Activated T-helper 9 cell treated with anti-CD3 and anti-CD28 coated beads, Interleukin-2, amount 50 U/mL, for 16 hours (primary cell): ENCODE measurements at regions not wholly inside any gene's neighbourhood (a gene's known extent, or its start where the extent isn't known, plus 50 kb on each side); places are given as distances from the start of the nearest gene placed in this dataset.
"Not testable (repeated sequence)": the region's sequence is repeated elsewhere in the genome, so short reads cannot be mapped to it uniquely, and the experiment has no call there.

Experiments
- DNase-seq: peaks from one replicate; pipeline ENCODE4 v3.0.0-alpha.2; 2020; ENCODE audit warnings: low read depth

DNA sequence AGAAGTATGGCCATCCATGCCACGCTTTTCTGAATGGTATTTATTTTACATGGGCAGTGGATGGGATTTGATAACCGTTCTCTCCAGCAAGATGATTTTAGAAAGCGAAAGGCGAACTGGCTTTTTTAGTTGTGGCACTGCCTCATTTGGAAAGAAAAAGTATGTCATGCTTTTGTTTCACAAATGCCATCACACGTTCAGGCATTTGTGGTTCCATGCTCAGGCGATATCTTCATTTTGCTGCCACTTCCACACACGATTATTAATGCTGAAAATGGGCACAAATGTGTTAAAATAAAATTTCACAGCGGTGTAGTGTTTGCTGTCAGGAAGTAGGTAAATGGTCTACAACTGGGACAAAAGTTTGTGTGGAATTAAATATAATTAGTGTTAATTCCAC, 328.1 kb downstream of the BCL2L11 start:
- not testable (repeated sequence) for DNase-seq

- DNase-seq = not testable (repeated sequence)
Observed at GRCh38 chr2:111450526-111450925, 329.8 kb downstream of the BCL2L11 start.

DNA sequence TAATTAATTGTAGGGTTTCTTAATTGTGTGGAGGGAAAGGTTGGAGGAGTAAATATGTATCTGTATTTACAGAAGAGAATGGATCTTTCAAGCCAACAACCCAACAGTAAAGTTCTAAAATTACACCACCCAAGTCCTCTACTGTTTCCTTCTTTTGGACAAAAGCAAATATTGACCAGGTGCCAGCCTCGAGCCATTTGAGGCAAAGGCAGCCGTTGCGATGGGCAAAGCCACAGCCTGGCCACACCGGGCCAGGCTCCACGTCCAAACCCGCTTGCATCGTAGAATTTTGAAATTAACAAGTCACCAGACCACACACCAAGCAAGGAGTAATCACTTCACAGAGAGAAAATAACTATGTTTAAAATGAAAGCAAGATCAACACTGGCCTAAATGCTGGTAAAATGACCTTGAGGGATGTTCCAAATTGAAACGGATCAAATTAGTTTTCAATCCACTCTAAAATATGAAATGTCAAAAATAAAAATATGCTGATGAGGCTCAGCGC, 331.0 kb downstream of the BCL2L11 start:
- not testable (repeated sequence) for DNase-seq

DNA sequence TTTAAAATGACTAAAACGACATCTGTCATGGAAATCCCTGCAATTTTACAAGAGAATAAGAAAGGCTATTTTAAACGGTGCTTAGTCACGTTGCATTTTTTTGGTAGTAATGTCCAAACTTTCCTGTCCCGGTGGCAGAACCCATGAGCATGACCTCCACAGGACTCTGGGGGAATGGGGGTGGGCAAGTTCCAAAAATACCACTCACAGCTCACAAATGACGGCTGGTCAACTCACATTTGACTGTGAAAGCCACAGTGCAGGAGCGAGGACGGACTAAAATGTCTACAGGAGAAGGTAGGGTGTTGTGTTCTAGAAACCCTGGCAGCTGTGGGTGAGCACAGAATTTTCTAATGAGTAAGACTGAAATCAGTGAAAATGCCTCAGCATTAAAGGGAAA, 331.5 kb downstream of the BCL2L11 start:
- not testable (repeated sequence) for DNase-seq

DNA sequence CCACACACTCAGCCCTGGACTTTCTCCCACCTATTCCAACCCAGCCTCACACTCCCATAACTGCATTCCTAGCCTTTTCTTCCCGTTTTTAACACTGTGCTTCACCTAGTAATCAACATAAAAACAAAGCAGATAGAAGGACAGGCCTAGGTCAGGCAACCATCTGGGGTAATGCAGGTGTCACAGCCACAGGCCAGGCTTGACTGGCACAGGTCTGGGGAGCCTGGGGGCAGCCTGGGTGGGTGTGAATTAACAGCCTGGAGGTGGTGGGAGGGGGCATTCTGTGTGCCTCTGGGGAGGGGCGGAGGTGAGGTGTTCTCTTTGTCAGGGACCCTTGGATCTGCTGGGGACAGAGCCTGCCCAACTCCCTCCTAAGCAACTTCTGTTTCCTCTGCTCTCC, 332.6 kb downstream of the BCL2L11 start:
- DNase-seq = not testable (repeated sequence)

DNA sequence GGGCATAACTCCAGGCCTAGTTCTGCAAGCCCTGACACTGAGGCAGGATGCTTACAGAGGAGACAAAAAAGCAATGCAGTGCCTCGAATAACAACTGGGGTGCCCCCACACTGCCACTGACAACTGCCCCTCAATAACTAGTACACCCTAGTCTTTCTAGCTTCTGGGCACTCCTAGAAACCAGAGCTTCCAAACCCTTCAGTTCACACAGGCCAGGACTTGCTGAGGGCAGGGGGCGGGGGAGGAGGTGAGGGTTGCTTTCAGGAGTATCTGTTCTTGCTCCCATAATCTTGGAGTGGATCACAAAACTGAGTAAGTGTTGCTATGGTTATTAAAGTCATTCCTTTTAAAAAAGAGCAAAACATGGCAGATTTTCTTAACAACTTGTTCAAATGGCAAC, 333.1 kb downstream of the BCL2L11 start:
- not testable (repeated sequence) for DNase-seq

GRCh38 chr2:111454404-111454803, 333.7 kb downstream of the BCL2L11 start:
- DNase-seq = not testable (repeated sequence)

DNA sequence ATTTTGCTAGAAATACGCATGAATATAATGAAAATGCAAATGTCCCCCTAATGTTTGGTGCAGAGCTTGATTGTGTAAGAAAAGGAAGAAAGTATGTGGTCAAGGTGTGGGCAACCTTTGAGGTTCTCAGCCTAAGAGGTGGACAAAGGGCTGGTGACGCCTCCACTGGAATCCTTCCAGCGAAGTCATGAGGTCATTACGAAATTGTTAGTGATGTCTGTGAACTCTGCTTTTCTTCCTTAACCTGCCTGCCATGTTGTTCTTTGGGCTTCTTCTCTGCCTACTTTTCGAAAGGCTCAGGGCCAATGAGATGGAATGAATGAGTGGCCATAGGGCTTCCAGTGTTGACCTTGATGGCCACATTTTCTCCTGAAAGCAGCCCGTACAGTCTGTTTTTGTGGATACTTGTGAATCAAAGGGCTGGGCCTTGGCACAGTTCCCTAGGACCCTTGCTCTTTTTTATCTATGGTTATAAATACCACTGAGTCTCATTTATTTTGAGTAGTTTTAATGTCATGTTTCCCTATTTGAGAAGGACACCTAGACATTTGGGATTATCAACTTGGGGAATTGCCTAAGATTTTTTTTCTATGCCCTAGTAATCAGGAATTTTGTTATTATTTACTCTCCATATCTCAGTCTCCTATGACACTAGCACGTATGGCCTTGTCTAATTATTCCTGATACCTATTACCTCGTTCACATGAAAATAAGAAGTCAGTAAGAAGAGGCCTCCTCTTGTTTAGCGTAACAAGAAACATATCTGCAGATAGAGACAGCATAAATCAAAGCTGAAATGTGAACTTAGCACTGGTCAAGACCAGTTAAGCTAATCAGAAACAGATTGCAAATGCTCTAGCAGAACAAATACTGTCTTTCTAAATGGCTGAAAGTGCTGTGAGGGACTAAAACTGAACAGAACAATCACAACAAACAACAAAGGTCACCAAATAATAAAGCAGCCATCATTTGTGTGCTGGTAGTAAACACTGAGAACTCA, 334.6 kb downstream of the BCL2L11 start:
- DNase-seq = not testable (repeated sequence)

DNA sequence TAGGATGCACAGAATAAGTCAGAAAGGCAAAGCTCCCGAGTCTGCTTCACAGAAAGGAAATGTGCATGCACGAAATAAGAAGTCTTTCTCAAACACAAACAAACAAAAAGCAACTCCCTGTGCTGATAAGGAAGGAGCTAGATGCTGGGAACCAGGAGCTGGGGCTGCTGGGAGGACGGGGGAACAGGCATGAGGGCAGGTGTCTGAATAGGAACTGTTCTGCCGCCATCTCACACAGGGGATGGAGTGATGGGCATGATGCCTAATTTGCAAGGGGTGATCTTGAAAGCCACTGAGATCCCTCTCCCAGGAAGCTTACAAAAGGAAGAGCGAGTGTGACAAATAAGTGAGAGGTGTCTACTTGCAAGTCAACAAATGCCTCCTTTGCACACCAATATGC, 336.5 kb downstream of the BCL2L11 start:
- DNase-seq = not testable (repeated sequence)

GRCh38 chr2:111460901-111461300, 340.2 kb downstream of the BCL2L11 start:
- DNase-seq = not testable (repeated sequence)

GRCh38 chr2:111461831-111462230, 341.1 kb downstream of the BCL2L11 start:
- DNase-seq = not testable (repeated sequence)

- not testable (repeated sequence) for DNase-seq
Observed at GRCh38 chr2:111462572-111462971, 341.9 kb downstream of the BCL2L11 start.

DNA sequence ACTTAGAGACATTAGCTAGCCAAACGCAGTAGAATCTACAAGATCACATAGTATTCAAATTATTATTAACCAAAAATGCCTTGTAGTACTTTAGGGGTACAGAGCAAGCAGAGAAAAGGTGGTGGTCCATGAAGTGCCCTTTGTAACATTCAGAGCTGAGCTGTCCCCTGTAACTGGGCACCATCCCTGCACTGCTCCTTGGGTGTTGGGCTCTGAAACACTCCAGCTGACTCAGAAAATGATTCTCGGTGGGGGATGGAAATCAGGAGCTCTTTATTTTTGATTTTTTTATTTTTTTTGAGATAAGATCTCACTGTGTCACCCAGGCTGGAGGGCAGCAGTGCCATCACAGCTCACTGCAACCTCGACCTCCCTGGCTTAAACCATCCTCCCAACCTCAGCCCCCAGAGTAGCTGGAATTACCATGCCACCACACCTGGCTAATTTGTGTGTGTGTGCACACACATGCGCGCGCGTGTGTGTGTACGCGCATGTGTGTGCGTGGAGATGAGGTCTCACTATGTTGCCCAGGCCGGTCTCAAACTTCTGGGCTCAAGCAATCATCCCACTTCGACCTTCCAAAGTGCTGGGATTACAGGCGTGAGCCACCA, 342.6 kb downstream of the BCL2L11 start:
- DNase-seq = not testable (repeated sequence)

DNA sequence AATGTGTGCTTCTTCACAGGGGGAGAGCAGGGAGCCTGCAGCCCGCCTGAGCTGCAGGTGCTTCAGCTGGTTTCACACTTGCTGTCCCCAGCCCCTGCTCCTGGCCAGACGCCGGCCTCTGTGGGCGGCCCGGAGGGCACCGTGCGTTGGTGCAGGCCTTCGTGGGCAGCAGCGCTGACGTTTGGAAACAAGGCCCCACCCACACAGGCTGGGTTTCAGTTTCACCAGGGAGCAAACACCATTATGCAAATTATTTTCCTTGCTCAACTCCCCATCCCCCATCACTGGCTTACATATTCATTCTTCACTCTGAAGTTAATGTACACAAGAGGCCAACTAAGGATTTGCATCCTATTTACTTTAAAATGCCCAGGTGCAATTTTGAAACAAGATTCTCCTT, 343.2 kb downstream of the BCL2L11 start:
- not testable (repeated sequence) for DNase-seq

DNA sequence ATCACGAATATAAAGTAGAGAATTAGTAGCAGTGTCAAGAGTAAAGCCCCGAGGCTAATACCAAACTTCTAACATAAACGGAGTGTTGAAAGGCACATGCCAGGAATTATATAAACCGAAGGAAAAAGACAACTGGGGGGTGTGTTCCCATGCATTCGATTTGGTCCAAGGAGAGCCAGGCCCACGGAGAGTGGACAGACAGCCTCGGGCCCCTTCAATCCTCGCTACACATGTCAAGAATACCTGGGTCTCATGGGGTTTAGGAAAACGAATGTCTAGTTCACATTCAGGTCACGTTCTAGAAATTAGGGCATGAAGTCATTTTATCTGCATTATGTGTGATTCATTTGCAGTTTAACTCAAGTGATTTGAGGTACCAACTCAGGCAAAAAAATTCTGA, 343.7 kb downstream of the BCL2L11 start:
- DNase-seq = not testable (repeated sequence)

GRCh38 chr2:111465521-111465920, 344.8 kb downstream of the BCL2L11 start:
- DNase-seq = not testable (repeated sequence)

GRCh38 chr2:111466744-111467143, 346.0 kb downstream of the BCL2L11 start:
- DNase-seq = not testable (repeated sequence)

DNA sequence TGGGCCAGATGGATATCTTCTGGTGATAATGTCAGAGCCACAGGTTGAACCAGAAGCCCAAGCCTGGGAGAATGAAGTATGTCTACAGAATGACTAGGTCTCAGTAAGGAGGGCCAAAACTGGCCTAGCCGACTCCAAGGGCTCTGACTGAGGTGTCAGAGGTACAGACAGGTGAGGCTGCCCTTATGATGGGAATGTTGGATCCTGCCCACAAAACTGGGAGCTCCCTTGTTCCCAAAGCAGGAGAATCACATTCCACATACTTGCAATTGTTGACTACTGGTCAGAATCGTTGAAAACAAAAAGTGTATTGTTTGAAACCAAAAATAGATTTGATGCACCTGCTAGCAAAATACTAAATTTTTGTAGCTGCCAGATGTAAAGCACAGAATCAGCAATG, 350.2 kb downstream of the BCL2L11 start:
- DNase-seq = not testable (repeated sequence)

DNA sequence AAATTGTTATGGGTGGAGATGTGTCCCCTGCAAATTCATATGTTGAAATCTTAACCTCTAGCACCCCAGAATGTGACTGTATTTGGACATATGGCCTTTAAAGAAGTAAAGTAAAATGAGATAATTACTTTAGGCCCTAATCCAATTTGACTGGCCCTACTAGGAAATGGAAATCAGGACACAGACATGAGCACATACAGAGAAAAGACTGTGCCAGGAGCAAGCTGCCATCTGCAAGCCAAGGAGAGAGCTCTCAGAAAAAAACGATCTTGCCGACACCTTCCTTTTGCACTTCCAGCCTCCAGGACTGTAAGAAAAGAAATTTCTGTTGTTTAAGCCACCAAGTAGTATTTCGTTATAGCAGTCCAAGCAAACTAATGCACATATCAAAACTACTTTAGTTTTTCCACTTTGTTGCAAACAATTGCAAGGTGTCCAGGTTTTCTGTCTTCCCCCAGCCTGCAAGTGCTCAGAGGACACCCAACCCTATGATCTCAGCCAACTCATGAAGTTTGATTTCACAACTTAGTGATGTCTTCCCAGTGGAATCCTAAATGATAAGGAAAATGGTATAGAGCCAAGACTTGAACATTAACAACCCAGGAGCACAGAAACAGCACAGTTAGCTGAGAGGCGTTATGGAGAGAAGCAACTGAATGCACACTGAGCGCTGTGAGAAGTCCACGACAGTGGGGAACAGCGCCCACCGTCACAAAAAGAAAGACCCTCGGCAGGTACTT, 351.2 kb downstream of the BCL2L11 start:
- not testable (repeated sequence) for DNase-seq

GRCh38 chr2:111472844-111473403, 352.2 kb downstream of the BCL2L11 start:
- not testable (repeated sequence) for DNase-seq

DNA sequence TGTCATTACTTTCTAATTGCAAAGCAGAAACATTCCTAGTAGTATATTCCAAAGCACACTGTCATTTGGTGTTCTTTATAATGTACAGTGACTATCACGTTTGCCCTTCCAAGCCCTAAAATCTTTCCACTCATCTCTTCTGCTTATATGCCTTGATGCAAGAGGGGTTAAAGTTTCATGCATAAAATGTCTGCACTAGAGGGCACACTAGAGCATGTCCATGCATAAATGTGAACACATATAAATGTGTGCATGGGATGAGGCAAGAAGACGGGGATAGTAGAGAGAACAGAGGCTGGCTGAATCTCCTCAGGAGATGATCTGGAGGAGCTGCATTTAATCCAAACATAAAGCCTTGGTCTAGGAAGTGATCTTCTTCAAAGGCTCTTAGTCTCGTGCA, 352.8 kb downstream of the BCL2L11 start:
- not testable (repeated sequence) for DNase-seq
